Ovary (tissue), 3 donors: ENCODE measurements at regions not wholly inside any gene's neighbourhood (a gene's known extent, or its start where the extent isn't known, plus 50 kb on each side); places are given as distances from the start of the nearest gene placed in this dataset.

ENCODE experiments used
- CTCF ChIP-seq, 3 donors: fragments of 450-650 bp in 2 of 3; fragments of 200-600 bp in 1 of 3; IDR thresholded peaks; one replicate each; pipeline versions ENCODE4 v1.5.1 to v1.8.0; 2016 to 2022; ENCODE audit warnings: antibody characterized with exemption in 3 of 3, mild to moderate bottlenecking in 1 of 3
- EP300 ChIP-seq: sonication (generic); formaldehyde crosslinking; IDR thresholded peaks from one replicate; pipeline ENCODE4 v1.6.1; 2017; ENCODE audit warnings: antibody characterized with exemption
- POLR2A ChIP-seq: fragments of 450-650 bp; IDR thresholded peaks from one replicate; pipeline ENCODE4 v1.6.1; 2017; ENCODE audit warnings: antibody characterized with exemption, mild to moderate bottlenecking, moderate library complexity
- donor health status: DM: no; HTN: no; CAD: no.

- TF ChIP-seq CTCF (IDR thresholded peaks at IDR 0.05) (no peak), POLR2A (no peak), EP300 (no peak)
Observed at GRCh38 chr6:14035071-14035847, 82.3 kb upstream of the CD83 start.
